Stimulated activated memory B cell treated with anti-CD40 and anti-IgM and Interleukin-4, amounts not matched to agents 10 μg/mL and 1 μg/mL and 100 μg/mL, for 72 hours (primary cell): ENCODE measurements at regions not wholly inside any gene's neighbourhood (a gene's known extent, or its start where the extent isn't known, plus 50 kb on each side); places are given as distances from the start of the nearest gene placed in this dataset.
"Not testable (repeated sequence)": the region's sequence is repeated elsewhere in the genome, so short reads cannot be mapped to it uniquely, and the experiment has no call there.

Experiments used
- ATAC-seq: fragments of 150-1000 bp; cut with Tn5 transposase; 2 replicates; pipeline ENCODE4 v1.10.0; 2021
- H3K27ac Mint-ChIP-seq: one replicate; pipeline ENCODE4 v1.8.0; 2022; ENCODE audit warnings: mild to moderate bottlenecking, mixed read lengths
- H3K27me3 Mint-ChIP-seq: one replicate; pipeline ENCODE4 v1.8.0; 2022; ENCODE audit warnings: mixed read lengths
- H3K36me3 Mint-ChIP-seq: one replicate; pipeline ENCODE4 v1.8.0; 2022; ENCODE audit warnings: mixed read lengths
- H3K4me1 Mint-ChIP-seq: one replicate; pipeline ENCODE4 v1.8.0; 2022; ENCODE audit warnings: mixed read lengths
- H3K4me3 Mint-ChIP-seq: one replicate; pipeline ENCODE4 v1.8.0; 2022; ENCODE audit warnings: mild to moderate bottlenecking, moderate library complexity, mixed read lengths
- H3K9me3 Mint-ChIP-seq: one replicate; pipeline ENCODE4 v1.8.0; 2022; ENCODE audit warnings: mixed read lengths

GRCh38 chr17:62147284-62147683 is 82.2 kb upstream of the MED13 start:
- H3K4me3 Mint-ChIP-seq = no peak overlapping the region
- peaks cover 3% of the 10 kb centered on the region for H3K9me3 Mint-ChIP-seq
- H3K27me3 Mint-ChIP-seq = peaks cover 17% of the 10 kb centered on the region
- no peaks in the 10 kb centered on the region for H3K36me3 Mint-ChIP-seq
- no peak for ATAC-seq
- H3K27ac Mint-ChIP-seq = no peak overlapping the region
- H3K4me1 Mint-ChIP-seq = no peaks in the 10 kb centered on the region

DNA sequence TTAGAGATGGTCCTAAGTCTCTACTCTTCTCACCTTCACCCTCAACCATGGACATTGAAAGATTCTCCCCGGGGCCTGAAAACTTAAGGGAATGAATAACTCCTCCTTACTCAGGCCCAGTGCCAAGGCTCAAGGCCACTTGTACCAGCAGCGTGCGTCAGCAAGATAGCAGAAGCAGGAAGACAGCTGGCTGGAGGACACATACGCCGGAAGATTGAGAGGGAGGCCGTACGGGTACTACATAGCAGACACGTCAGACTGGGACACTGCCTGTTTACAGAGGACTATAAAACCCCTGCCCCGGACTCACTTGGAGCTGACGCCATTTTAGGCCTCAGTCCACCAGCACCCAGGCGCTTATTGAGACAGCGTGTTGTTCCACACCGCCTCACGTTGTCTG is 75.8 kb upstream of the MED13 start:
- H3K4me3 Mint-ChIP-seq = no peak overlapping the region
- H3K36me3 Mint-ChIP-seq = no peaks in the 10 kb centered on the region
- no peak for ATAC-seq
- no peaks in the 10 kb centered on the region for H3K4me1 Mint-ChIP-seq
- H3K27me3 Mint-ChIP-seq = peaks cover 68% of the 10 kb centered on the region
- H3K9me3 Mint-ChIP-seq = peaks cover 6% of the 10 kb centered on the region
- H3K27ac Mint-ChIP-seq = no peak overlapping the region

- peaks cover 65% of the 10 kb centered on the region for H3K27me3 Mint-ChIP-seq
Observed at GRCh38 chr17:62140376-62140775, 75.3 kb upstream of the MED13 start.

GRCh38 chr17:62139690-62140354 is 74.7 kb upstream of the MED13 start:
- H3K4me3 Mint-ChIP-seq, ATAC-seq, H3K4me1 Mint-ChIP-seq, H3K9me3 Mint-ChIP-seq, H3K27ac Mint-ChIP-seq, H3K36me3 Mint-ChIP-seq: not testable (repeated sequence)
- peaks cover 65% of the 10 kb centered on the region for H3K27me3 Mint-ChIP-seq

More at GRCh38 chr17:62140376-62140775, 75.3 kb upstream of the MED13 start:
- H3K4me3 Mint-ChIP-seq = no peak overlapping the region
- H3K27ac Mint-ChIP-seq = no peak overlapping the region
- no peak for ATAC-seq
- H3K4me1 Mint-ChIP-seq = no peaks in the 10 kb centered on the region
- H3K9me3 Mint-ChIP-seq = peaks cover 6% of the 10 kb centered on the region
- no peaks in the 10 kb centered on the region for H3K36me3 Mint-ChIP-seq

- Mint-ChIP-seq H3K36me3 (no peaks in the 10 kb centered on the region), H3K4me1 (no peaks in the 10 kb centered on the region), H3K9me3 (peaks cover 6% of the 10 kb centered on the region), H3K4me3 (no peak overlapping the region), H3K27ac (no peak overlapping the region), H3K27me3 (peaks cover 65% of the 10 kb centered on the region)
- no peak for ATAC-seq
Observed at GRCh38 chr17:62139141-62139540, 74.1 kb upstream of the MED13 start.

GRCh38 chr17:62138676-62139121 is 73.6 kb upstream of the MED13 start:
- not testable (repeated sequence) for H3K36me3 Mint-ChIP-seq, H3K4me1 Mint-ChIP-seq, H3K27ac Mint-ChIP-seq, H3K9me3 Mint-ChIP-seq
- Mint-ChIP-seq H3K27me3 (peaks cover 65% of the 10 kb centered on the region), H3K4me3 (peak overlapping the region; percentile 41)
- peak; percentile 13 for ATAC-seq

- not testable (repeated sequence) for H3K9me3 Mint-ChIP-seq, ATAC-seq, H3K36me3 Mint-ChIP-seq, H3K27ac Mint-ChIP-seq, H3K4me1 Mint-ChIP-seq
- H3K4me3 Mint-ChIP-seq = peak overlapping the region; percentile 41
- peaks cover 64% of the 10 kb centered on the region for H3K27me3 Mint-ChIP-seq
Observed at GRCh38 chr17:62137734-62138624, 72.9 kb upstream of the MED13 start.

DNA sequence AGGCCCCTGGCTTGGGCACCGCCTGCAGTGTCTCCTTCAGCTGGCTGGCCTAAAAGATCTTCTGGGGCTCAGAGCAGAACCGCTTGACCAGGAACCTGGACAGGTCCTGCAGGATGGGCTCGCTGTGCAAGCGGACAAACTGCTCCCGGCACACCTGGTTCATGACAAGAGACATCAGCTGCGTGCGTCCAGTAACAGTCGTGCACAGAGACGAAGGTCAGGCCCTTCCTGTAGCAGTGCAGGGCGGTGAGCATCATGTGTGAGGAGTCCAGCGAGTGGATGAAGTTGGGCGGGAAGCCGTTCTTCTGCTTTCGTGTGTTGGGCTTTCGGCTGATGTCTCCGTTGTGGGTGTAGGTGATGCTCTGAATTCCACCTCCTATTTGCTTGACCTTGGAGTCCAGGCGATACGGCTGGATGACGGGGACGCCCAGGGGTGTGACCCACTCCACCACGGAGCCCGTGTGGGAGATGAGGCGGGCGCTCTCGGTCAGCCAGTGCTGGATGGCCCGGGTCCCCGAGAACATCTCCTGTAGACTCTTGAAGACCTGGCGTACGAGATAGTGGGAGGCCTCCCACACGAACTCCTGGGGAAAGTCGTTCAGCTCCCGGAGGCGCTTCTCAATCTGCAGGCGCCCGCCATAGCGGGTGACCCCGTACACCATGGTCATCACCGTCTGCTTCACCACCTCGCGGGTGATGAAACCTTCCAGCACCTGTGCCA is 72.1 kb upstream of the MED13 start:
- H3K9me3 Mint-ChIP-seq, H3K36me3 Mint-ChIP-seq, H3K27ac Mint-ChIP-seq, H3K4me1 Mint-ChIP-seq, H3K4me3 Mint-ChIP-seq, ATAC-seq: not testable (repeated sequence)
- peaks cover 56% of the 10 kb centered on the region for H3K27me3 Mint-ChIP-seq

GRCh38 chr17:62135742-62136141 is 70.7 kb upstream of the MED13 start:
- H3K27ac Mint-ChIP-seq = no peak overlapping the region
- H3K4me1 Mint-ChIP-seq = no peaks in the 10 kb centered on the region

DNA sequence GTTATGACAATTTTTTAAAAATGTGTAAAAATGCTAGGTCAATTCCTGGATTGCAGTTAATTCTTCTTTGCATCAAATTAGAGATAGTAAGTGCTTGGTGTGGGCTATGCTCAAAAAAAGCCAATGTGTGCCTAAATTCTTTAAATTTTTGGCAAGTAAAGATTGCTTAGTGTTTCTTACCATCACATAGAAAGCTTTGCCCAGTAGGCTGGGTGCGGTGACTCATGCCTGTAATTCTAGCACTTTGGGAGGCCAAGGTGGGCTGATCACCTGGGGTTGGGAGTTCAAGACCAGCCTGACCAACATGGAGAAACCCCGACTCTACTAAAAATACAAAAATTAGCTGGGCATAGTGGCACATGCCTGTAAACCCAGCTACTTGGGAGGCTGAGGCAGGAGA is 70.0 kb upstream of the MED13 start:
- not testable (repeated sequence) for H3K4me3 Mint-ChIP-seq, H3K4me1 Mint-ChIP-seq, H3K9me3 Mint-ChIP-seq, H3K36me3 Mint-ChIP-seq, H3K27ac Mint-ChIP-seq, ATAC-seq
- H3K27me3 Mint-ChIP-seq = peaks cover 36% of the 10 kb centered on the region

More at GRCh38 chr17:62135742-62136141, 70.7 kb upstream of the MED13 start:
- Mint-ChIP-seq H3K36me3 (no peaks in the 10 kb centered on the region), H3K4me3 (no peak overlapping the region), H3K27me3 (peaks cover 43% of the 10 kb centered on the region), H3K9me3 (no peaks in the 10 kb centered on the region)
- ATAC-seq = no peak

DNA sequence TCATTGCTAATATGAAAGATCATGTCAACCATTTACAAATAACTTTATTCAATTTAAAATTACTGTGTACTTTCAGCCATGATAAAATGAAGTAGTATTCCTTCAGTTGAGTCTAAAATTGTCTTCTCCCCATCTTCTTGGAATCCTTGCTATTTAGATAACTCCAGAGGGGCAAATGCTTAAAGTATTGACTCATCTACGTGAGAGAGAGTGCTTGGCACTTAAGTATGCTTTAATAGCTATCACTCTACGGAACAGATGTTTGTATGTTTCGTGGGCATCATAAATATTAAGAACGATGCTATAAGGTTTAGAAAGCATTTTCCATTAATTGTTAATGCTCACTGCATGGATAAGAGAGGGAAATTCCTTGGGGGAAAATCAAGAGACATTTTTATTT is 69.3 kb upstream of the MED13 start:
- Mint-ChIP-seq H3K36me3 (no peaks in the 10 kb centered on the region), H3K27ac (no peak overlapping the region), H3K4me1 (no peaks in the 10 kb centered on the region), H3K9me3 (no peaks in the 10 kb centered on the region), H3K27me3 (peaks cover 30% of the 10 kb centered on the region), H3K4me3 (no peak overlapping the region)
- no peak for ATAC-seq

GRCh38 chr17:62131271-62131670 is 66.2 kb upstream of the MED13 start:
- ATAC-seq, H3K27ac Mint-ChIP-seq, H3K4me3 Mint-ChIP-seq, H3K4me1 Mint-ChIP-seq, H3K36me3 Mint-ChIP-seq, H3K27me3 Mint-ChIP-seq, H3K9me3 Mint-ChIP-seq: not testable (repeated sequence)

- ATAC-seq = no peak
- Mint-ChIP-seq H3K27me3 (peaks cover 10% of the 10 kb centered on the region), H3K4me3 (no peak overlapping the region), H3K9me3 (no peaks in the 10 kb centered on the region), H3K36me3 (no peaks in the 10 kb centered on the region), H3K27ac (no peak overlapping the region), H3K4me1 (no peaks in the 10 kb centered on the region)
Observed at GRCh38 chr17:62130739-62131138, 65.7 kb upstream of the MED13 start.

- Mint-ChIP-seq H3K27me3 (peaks cover 40% of the 10 kb centered on the region), H3K9me3 (peaks cover 3% of the 10 kb centered on the region), H3K4me3 (no peak overlapping the region), H3K36me3 (no peaks in the 10 kb centered on the region), H3K4me1 (no peaks in the 10 kb centered on the region), H3K27ac (no peak overlapping the region)
- no peak for ATAC-seq
Observed at GRCh38 chr17:62126292-62126691, 61.2 kb upstream of the MED13 start.

DNA sequence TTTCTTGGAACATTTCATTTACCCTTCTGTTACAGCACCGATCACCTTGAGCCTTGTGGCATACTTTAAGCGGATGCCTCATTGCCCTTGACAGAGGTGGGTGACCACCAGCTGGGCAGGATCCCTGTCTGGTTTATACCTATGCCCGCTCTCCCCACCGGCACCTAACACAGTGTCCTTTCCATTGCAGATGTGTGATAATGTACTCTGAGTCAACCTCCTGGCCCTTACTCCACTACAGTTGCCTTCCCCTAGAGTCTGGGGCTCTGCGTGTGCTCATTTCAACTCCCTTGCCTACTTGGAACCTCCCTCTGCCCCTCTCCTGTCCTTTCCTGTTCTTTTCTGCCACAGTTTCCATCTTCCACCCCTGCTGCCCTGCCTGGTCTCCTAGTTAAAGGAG is 60.2 kb upstream of the MED13 start:
- Mint-ChIP-seq H3K4me3 (no peak overlapping the region), H3K27ac (no peak overlapping the region), H3K4me1 (no peaks in the 10 kb centered on the region), H3K9me3 (peaks cover 3% of the 10 kb centered on the region), H3K27me3 (peaks cover 40% of the 10 kb centered on the region), H3K36me3 (no peaks in the 10 kb centered on the region)
- no peak for ATAC-seq
